Esophagus muscularis mucosa (tissue), 3 donors: ENCODE measurements at regions not wholly inside any gene's neighbourhood (a gene's known extent, or its start where the extent isn't known, plus 50 kb on each side); places are given as distances from the start of the nearest gene placed in this dataset.

Experiments
- CTCF ChIP-seq, 3 experiments: fragments of 200-600 bp in 2 of 3; fragments of 450-650 bp in 1 of 3; sonication (generic) in 2 of 3; IDR thresholded peaks; one replicate each; pipeline ENCODE4 v1.5.1; 2017 to 2019; ENCODE audit warnings: antibody characterized with exemption in 3 of 3, mild to moderate bottlenecking in 2 of 3, moderate library complexity in 1 of 3
- POLR2AphosphoS5 ChIP-seq, 2 donors: sonication (generic); formaldehyde crosslinking; IDR thresholded peaks; one replicate each; pipeline ENCODE4 v1.6.1; 2017; ENCODE audit warnings: antibody characterized with exemption in 2 of 2

- TF ChIP-seq POLR2AphosphoS5 (IDR thresholded peaks at IDR 0.05) (no peak), CTCF (IDR thresholded peaks at IDR 0.05) (no peak)
Observed at GRCh38 chr22:25374869-25375268, 155.4 kb downstream of the CRYBB2 start.
